Right atrium auricular region (tissue), 2 donors: ENCODE measurements at regions not wholly inside any gene's neighbourhood (a gene's known extent, or its start where the extent isn't known, plus 50 kb on each side); places are given as distances from the start of the nearest gene placed in this dataset.

Experiments used
- DNase-seq: peaks from one replicate; pipeline ENCODE4 v3.0.0-alpha.2; 2019; ENCODE audit warnings: low spot score
- H3K27ac ChIP-seq, 2 donors: fragments of 200-600 bp; sonication (generic); 1 replicate in 1 of 2; 2 replicates in 1 of 2; pipeline ENCODE4 v1.5.1; 2016 to 2019
- H3K27me3 ChIP-seq, 2 donors: fragments of 200-600 bp; sonication (generic); one replicate each; pipeline versions ENCODE4 v1.5.1 to v1.6.0; 2017 to 2019
- H3K36me3 ChIP-seq: fragments of 200-600 bp; sonication (generic); one replicate; pipeline ENCODE4 v1.5.1; 2016
- H3K4me1 ChIP-seq, 2 donors: fragments of 200-600 bp; sonication (generic); one replicate each; pipeline versions ENCODE4 v1.5.1 to v1.6.0; 2017 to 2019
- H3K4me3 ChIP-seq, 2 donors: fragments of 200-600 bp; sonication (generic); 1 replicate in 1 of 2; 2 replicates in 1 of 2; pipeline ENCODE4 v1.5.1; 2017 to 2019; ENCODE audit warnings: mild to moderate bottlenecking in 1 of 2, moderate library complexity in 1 of 2
- H3K9me3 ChIP-seq, 2 donors: fragments of 200-600 bp; sonication (generic); one replicate each; pipeline ENCODE4 v1.5.1; 2019
- TF ChIP-seq, protein P1 (sequence below), 2 donors: fragments of 200-600 bp; sonication (generic); IDR thresholded peaks; one replicate each; pipeline ENCODE4 v1.5.1; 2019; ENCODE audit warnings: antibody characterized with exemption in 2 of 2

DNA sequence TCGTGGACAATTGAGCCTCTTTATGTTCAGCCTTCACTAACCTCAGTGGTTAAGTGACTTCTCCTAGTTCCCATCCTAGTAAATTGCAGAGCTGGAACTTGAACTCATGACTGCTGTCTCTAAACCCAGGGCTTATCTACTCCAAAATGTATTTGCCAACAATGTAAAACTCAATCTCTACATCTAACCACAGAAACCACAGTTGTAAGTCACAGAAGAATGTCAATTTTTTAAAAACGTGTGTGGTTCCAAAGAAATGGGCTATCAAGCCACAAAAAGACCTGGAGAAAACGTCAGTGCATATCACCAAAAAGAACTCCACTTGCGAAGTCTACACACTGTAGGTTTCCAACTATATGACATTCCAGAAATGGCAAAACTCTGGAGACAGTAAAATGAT lies 172.6 kb upstream of the HMCN1 start:
- no peak overlapping the region for H3K27ac ChIP-seq
- no peak for DNase-seq
- TF ChIP-seq, protein P1, sequence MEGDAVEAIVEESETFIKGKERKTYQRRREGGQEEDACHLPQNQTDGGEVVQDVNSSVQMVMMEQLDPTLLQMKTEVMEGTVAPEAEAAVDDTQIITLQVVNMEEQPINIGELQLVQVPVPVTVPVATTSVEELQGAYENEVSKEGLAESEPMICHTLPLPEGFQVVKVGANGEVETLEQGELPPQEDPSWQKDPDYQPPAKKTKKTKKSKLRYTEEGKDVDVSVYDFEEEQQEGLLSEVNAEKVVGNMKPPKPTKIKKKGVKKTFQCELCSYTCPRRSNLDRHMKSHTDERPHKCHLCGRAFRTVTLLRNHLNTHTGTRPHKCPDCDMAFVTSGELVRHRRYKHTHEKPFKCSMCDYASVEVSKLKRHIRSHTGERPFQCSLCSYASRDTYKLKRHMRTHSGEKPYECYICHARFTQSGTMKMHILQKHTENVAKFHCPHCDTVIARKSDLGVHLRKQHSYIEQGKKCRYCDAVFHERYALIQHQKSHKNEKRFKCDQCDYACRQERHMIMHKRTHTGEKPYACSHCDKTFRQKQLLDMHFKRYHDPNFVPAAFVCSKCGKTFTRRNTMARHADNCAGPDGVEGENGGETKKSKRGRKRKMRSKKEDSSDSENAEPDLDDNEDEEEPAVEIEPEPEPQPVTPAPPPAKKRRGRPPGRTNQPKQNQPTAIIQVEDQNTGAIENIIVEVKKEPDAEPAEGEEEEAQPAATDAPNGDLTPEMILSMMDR (IDR thresholded peaks at IDR 0.05), result no peak
- H3K27me3 ChIP-seq, result no peaks in the 10 kb centered on the region
- no peak overlapping the region for H3K4me3 ChIP-seq
- H3K36me3 ChIP-seq, result no peaks in the 10 kb centered on the region
- H3K4me1 ChIP-seq, result no peaks in the 10 kb centered on the region
- no peaks in the 10 kb centered on the region for H3K9me3 ChIP-seq

DNA sequence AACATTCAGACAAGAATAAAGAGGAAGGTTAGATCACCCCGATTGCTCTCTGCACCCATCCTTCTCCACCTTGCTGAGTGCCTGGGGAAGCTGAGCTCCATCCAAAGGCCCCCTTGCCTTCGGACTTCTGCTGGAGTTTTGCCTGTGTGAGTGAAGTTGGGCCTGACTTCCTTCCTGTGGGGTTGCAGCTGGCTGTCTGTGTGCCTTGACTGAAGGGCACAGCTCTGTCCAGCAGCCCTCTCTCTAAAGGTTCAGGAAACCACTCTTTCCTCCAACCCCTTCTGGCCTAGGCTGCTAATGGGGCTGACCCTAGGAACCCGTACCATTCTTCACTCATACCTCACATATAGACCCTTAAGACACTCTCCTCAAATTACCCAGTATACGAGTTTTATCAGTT lies 173.4 kb upstream of the HMCN1 start:
- Histone ChIP-seq H3K36me3 (no peaks in the 10 kb centered on the region), H3K9me3 (no peaks in the 10 kb centered on the region), H3K27ac (no peak overlapping the region), H3K4me1 (no peaks in the 10 kb centered on the region), H3K27me3 (no peaks in the 10 kb centered on the region), H3K4me3 (no peak overlapping the region)
- TF ChIP-seq, protein P1 (IDR thresholded peaks at IDR 0.05), result no peak
- DNase-seq, result no peak

DNA sequence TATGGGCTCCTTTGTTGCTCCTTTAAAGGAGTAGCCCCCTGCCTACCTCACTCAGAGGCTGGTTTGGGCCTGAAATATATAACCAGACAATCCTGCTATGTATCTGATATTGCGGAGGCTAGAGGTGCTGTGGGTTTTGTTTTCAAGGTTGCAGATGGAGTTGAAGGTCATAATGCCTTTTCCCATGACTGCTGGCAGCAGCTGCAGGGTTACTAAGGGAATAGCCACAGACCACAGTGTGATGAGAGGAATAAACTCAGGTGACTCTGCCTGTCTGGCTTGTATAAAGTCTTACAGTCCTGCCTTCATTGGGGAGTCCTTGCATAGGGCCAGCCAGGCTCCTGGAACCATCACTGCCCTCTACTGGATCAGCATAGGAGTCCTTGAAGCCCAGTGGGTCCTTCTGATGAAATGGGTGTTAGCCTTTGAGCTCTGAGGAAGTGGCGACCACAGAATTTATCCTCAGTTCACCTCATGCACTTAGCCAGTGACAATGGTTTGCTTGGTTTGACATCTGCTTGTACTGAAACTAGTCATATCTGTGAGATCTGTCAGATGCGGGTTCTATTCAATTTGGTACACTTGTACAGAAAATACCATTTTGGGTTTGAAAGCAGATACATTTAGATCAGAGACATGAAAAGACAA lies 174.4 kb upstream of the HMCN1 start:
- peak; percentile 66 for DNase-seq
- TF ChIP-seq, protein P1 (IDR thresholded peaks at IDR 0.05), result peak in 1 of 2 donors; percentile 46
- Histone ChIP-seq H3K4me3 (no peak overlapping the region), H3K9me3 (no peaks in the 10 kb centered on the region), H3K27ac (no peak overlapping the region), H3K36me3 (no peaks in the 10 kb centered on the region), H3K4me1 (no peaks in the 10 kb centered on the region), H3K27me3 (no peaks in the 10 kb centered on the region)

DNA sequence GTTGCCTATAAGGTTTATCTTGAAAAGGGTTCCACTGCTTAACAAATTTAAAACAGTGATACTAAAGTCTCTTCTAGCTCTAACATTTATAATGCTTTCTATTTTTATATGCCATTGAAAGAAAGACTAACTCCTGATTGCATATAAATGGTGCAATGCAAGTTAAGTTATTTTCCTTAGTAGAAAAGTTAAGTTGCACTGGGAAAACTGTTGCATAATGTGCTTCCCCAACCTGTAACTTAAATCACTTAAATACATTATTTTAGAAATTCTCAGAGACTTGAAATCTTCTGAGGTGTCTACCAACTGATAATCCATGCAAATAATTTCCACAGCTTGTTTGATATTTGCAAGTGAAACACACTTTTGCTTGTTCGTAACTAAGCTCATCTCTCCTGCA lies 175.0 kb upstream of the HMCN1 start:
- no peaks in the 10 kb centered on the region for H3K27me3 ChIP-seq
- no peak overlapping the region for H3K27ac ChIP-seq
- no peaks in the 10 kb centered on the region for H3K4me1 ChIP-seq
- no peak overlapping the region for H3K4me3 ChIP-seq
- H3K36me3 ChIP-seq, result no peaks in the 10 kb centered on the region
- DNase-seq, result no peak
- no peaks in the 10 kb centered on the region for H3K9me3 ChIP-seq
- TF ChIP-seq, protein P1 (IDR thresholded peaks at IDR 0.05), result no peak

DNA sequence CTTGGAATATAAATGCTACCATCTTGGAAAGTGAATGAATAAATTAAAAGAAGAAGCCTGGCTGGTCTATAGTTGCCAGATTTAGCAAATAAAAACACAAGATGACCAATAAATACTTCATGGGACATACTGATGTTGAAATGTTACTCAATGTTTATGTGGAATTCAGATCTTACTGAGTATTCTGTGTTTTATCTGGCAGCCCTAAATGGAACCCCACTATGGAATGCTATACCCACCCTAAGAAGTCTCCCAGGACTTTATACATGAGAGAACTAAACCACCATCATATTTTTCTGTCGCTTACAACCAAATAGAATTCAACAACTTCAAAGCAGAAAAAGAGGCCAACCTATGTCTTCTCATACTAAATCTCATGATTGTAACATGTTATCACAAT lies 177.6 kb upstream of the HMCN1 start:
- DNase-seq, result no peak
- Histone ChIP-seq H3K27ac (no peak overlapping the region), H3K9me3 (no peaks in the 10 kb centered on the region), H3K27me3 (no peaks in the 10 kb centered on the region), H3K36me3 (no peaks in the 10 kb centered on the region), H3K4me3 (no peak overlapping the region), H3K4me1 (no peaks in the 10 kb centered on the region)
- TF ChIP-seq, protein P1 (IDR thresholded peaks at IDR 0.05), result no peak

DNA sequence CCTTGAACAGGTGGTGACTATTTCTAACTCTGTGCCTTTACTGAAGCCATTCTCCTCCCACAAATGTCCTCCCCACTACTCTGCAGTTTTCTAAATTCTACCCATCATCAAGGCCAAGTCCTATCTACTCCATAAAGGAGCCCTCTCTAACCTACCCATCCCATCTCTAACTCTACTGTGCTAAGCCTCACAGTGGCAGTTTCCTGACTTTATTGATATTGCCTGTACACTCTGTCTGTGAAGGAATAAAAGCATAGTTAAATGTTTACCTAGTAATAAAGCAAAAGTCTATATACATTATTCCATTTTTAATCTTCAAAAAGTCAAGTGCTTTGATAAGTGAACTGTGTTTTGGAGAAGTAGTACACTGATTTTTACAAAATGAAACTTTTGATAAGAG lies 178.4 kb upstream of the HMCN1 start:
- Histone ChIP-seq H3K9me3 (no peaks in the 10 kb centered on the region), H3K27me3 (no peaks in the 10 kb centered on the region), H3K4me3 (no peak overlapping the region), H3K36me3 (no peaks in the 10 kb centered on the region), H3K27ac (no peak overlapping the region), H3K4me1 (no peaks in the 10 kb centered on the region)
- no peak for DNase-seq
- TF ChIP-seq, protein P1 (IDR thresholded peaks at IDR 0.05), result no peak
